OCI-LY3 (cell line): ENCODE measurements at regions not wholly inside any gene's neighbourhood (a gene's known extent, or its start where the extent isn't known, plus 50 kb on each side); places are given as distances from the start of the nearest gene placed in this dataset.

Experiments
- EZH2phosphoT487 ChIP-seq: fragments of 200-600 bp; shearing (Covaris generic); IDR thresholded peaks from 2 replicates; pipeline ENCODE4 v1.6.1; 2018; ENCODE audit warnings: antibody characterized with exemption, mixed run types, low read depth
- TF ChIP-seq, protein P1 (sequence below): fragments of 200-600, 300-600 bp; sonication (generic); IDR thresholded peaks from 2 replicates; pipeline ENCODE4 v1.5.1; 2014; ENCODE audit warnings: antibody characterized with exemption, low read length, low read depth

DNA sequence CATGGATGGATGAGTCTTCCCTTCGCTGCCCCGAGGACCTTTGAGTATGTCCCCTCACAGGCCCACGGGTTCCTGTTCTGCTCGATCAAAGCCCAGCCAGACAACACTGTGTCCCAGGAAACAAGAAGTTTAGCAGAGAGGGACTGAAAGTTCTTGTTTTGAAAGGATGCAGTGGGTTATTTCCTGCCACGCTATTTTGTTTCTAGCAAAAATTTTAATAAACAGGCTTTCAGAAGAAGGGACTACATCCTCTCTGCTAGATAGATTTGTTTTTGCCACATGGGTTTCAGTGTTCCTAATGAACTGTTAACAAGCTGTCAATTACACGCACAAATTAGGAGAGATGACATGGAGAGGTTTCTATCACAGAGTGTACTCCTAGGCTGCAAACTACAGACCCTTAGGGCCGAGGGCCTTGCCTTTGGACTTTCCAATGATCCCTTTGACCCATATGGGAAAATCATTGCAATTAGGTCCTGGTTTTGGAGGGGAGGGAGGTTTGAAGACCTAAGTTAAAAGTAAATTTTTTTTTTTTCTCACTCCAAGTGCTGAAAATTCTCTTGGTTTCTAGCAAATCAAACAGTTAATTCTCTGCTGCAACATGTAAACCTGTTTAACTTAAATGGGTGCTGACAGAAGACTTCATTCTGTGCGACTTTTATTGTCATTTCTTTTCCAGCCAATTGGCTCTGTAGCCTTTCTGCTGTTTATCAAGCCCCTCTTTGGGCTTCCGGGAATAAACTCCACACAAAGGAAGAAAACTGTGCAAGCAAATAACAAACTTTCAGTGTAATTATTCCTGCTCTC, 81.4 kb downstream of the RCN1 start:
- TF ChIP-seq, protein P1, sequence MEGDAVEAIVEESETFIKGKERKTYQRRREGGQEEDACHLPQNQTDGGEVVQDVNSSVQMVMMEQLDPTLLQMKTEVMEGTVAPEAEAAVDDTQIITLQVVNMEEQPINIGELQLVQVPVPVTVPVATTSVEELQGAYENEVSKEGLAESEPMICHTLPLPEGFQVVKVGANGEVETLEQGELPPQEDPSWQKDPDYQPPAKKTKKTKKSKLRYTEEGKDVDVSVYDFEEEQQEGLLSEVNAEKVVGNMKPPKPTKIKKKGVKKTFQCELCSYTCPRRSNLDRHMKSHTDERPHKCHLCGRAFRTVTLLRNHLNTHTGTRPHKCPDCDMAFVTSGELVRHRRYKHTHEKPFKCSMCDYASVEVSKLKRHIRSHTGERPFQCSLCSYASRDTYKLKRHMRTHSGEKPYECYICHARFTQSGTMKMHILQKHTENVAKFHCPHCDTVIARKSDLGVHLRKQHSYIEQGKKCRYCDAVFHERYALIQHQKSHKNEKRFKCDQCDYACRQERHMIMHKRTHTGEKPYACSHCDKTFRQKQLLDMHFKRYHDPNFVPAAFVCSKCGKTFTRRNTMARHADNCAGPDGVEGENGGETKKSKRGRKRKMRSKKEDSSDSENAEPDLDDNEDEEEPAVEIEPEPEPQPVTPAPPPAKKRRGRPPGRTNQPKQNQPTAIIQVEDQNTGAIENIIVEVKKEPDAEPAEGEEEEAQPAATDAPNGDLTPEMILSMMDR = no peak
- no peak for TF ChIP-seq EZH2phosphoT487
